Neural cell (in vitro differentiated cells): ENCODE measurements at regions not wholly inside any gene's neighbourhood (a gene's known extent, or its start where the extent isn't known, plus 50 kb on each side); places are given as distances from the start of the nearest gene placed in this dataset.

Experiments
- CTCF ChIP-seq: fragments of 450-650 bp; IDR thresholded peaks from 2 replicates; pipeline ENCODE4 v1.5.1; 2014; ENCODE audit warnings: antibody characterized with exemption, mild to moderate bottlenecking, moderate library complexity; ENCODE audit not compliant: poor library complexity, severe bottlenecking
- EP300 ChIP-seq: fragments of 450-650 bp; conservative IDR thresholded peaks from 2 replicates; pipeline ENCODE4 v1.6.1; 2014; ENCODE audit warnings: antibody characterized with exemption, mild to moderate bottlenecking, moderate library complexity; ENCODE audit not compliant: poor library complexity, severe bottlenecking
- EZH2 ChIP-seq: fragments of 200-600, 300-800 bp; shearing (Covaris generic), sonication (generic); IDR thresholded peaks from 2 replicates; pipeline ENCODE4 v1.6.1; 2014; ENCODE audit warnings: antibody characterized with exemption, low read length, borderline replicate concordance, mild to moderate bottlenecking; ENCODE audit not compliant: insufficient read depth, poor library complexity, severe bottlenecking
- POLR2AphosphoS5 ChIP-seq: IDR thresholded peaks from 2 replicates; pipeline ENCODE4 v1.6.1; 2012
- TAF1 ChIP-seq: IDR thresholded peaks from 2 replicates; pipeline ENCODE4 v1.6.1; 2012; ENCODE audit warnings: low read depth

- TF ChIP-seq CTCF = no peak
- no peak for TF ChIP-seq POLR2AphosphoS5
- no peak for TF ChIP-seq EZH2
- no peak for TF ChIP-seq EP300
- TF ChIP-seq TAF1 = no peak
Measured at GRCh38 chr13:65330691-65331090, 1899.4 kb downstream of the PCDH9 start.
